T47D (cell line): ENCODE measurements at regions not wholly inside any gene's neighbourhood (a gene's known extent, or its start where the extent isn't known, plus 50 kb on each side); places are given as distances from the start of the nearest gene placed in this dataset.
A peak's percentile ranks its signal among the peaks of the same experiment; 100 is the strongest.

Experiments
- DNase-seq, 2 experiments: peaks; one replicate each; pipeline versions ENCODE4 v3.0.0 to v3.0.0-alpha.2; 2011 to 2012; ENCODE audit warnings: low read depth in 1 of 2, low spot score in 1 of 2
- JUND ChIP-seq: IDR thresholded peaks from 2 replicates; pipeline ENCODE4 v1.6.1; 2012; ENCODE audit warnings: low read depth
- in situ Hi-C: cut with HindIII; loops from 2 replicates; pipeline ENCODE4 v1.10.0; 2016; ENCODE audit warnings: low sequenced_read_pairs, low pct_unique_long_range_greater_than_20kb

GRCh38 chr4:175374459-175374858 is 437.6 kb downstream of the GPM6A start:
- in situ Hi-C loops: no loop called here
- TF ChIP-seq JUND: no peak
- DNase-seq: no peak

GRCh38 chr4:175376287-175376977 is 435.6 kb downstream of the GPM6A start:
- no peak for TF ChIP-seq JUND
- DNase-seq: no peak
- in situ Hi-C loops: no loop called here

- in situ Hi-C loops: no loop called here
- DNase-seq: no peak
- no peak for TF ChIP-seq JUND
Measured at GRCh38 chr4:175377203-175377602, 434.9 kb downstream of the GPM6A start.

- in situ Hi-C loops: no loop called here
- TF ChIP-seq JUND: no peak
- DNase-seq: no peak
Measured at GRCh38 chr4:175378372-175378771, 433.7 kb downstream of the GPM6A start.

GRCh38 chr4:175380841-175381240 is 431.2 kb downstream of the GPM6A start:
- peak in 1 of 2 experiments; percentile 13 for DNase-seq
- no peak for TF ChIP-seq JUND
- in situ Hi-C loops: no loop called here

GRCh38 chr4:175385797-175386196 is 426.3 kb downstream of the GPM6A start:
- no peak for TF ChIP-seq JUND
- no peak for DNase-seq
- in situ Hi-C loops: no loop called here

- TF ChIP-seq JUND: no peak
- DNase-seq: no peak
- in situ Hi-C loops: no loop called here
Measured at GRCh38 chr4:175386776-175387507, 425.1 kb downstream of the GPM6A start.

- DNase-seq: no peak
- no peak for TF ChIP-seq JUND
- in situ Hi-C loops: no loop called here
Measured at GRCh38 chr4:175394208-175394607, 417.9 kb downstream of the GPM6A start.

- in situ Hi-C loops: no loop called here
- DNase-seq: no peak
- TF ChIP-seq JUND: no peak
Measured at GRCh38 chr4:175405961-175406360, 406.1 kb downstream of the GPM6A start.

GRCh38 chr4:175407926-175408325 is 404.1 kb downstream of the GPM6A start:
- no peak for DNase-seq
- TF ChIP-seq JUND: no peak
- in situ Hi-C loops: no loop called here

- DNase-seq: no peak
- in situ Hi-C loops: no loop called here
Measured at GRCh38 chr4:175411251-175411650, 400.8 kb downstream of the GPM6A start.

GRCh38 chr4:175412161-175412560 is 399.9 kb downstream of the GPM6A start:
- DNase-seq: no peak
- TF ChIP-seq JUND: no peak

More at GRCh38 chr4:175411251-175411650, 400.8 kb downstream of the GPM6A start:
- no peak for TF ChIP-seq JUND

GRCh38 chr4:175412746-175413145 is 399.3 kb downstream of the GPM6A start:
- no peak for DNase-seq
- no peak for TF ChIP-seq JUND
- in situ Hi-C loops: no loop called here

More at GRCh38 chr4:175412161-175412560, 399.9 kb downstream of the GPM6A start:
- in situ Hi-C loops: no loop called here
